Muscle of leg (tissue), 3 donors: ENCODE measurements at regions not wholly inside any gene's neighbourhood (a gene's known extent, or its start where the extent isn't known, plus 50 kb on each side); places are given as distances from the start of the nearest gene placed in this dataset.
A peak's percentile ranks its signal among the peaks of the same experiment; 100 is the strongest.
"Not testable (repeated sequence)": the region's sequence is repeated elsewhere in the genome, so short reads cannot be mapped to it uniquely, and the experiment has no call there.

Source experiments
- DNase-seq: peaks from one replicate; pipeline ENCODE4 v3.0.0; 2013
- H3K27ac ChIP-seq: one replicate; pipeline ENCODE4 v1.5.1; 2013; ENCODE audit warnings: mild to moderate bottlenecking, low read length, control low read depth
- H3K27me3 ChIP-seq: one replicate; pipeline ENCODE4 v1.6.1; 2013; ENCODE audit warnings: low read length; ENCODE audit not compliant: control insufficient read depth, insufficient read depth
- H3K36me3 ChIP-seq: one replicate; pipeline ENCODE4 v1.6.1; 2013; ENCODE audit warnings: low read length; ENCODE audit not compliant: control insufficient read depth, insufficient read depth
- H3K4me1 ChIP-seq: one replicate; pipeline ENCODE4 v1.6.1; 2013; ENCODE audit warnings: low read length; ENCODE audit not compliant: control insufficient read depth, insufficient read depth
- H3K4me3 ChIP-seq: one replicate; pipeline ENCODE4 v1.5.1; 2013; ENCODE audit warnings: low read length, control low read depth
- H3K9me3 ChIP-seq: replicated peaks from 2 replicates; pipeline ENCODE4 v1.6.1; 2013; ENCODE audit warnings: low read depth, low read length; ENCODE audit not compliant: control insufficient read depth
- WGBS: methylation state at CpG from one replicate; pipeline ENCODE4 v1.1.5; 2013; ENCODE audit warnings: missing lambda C conversion rate; ENCODE audit not compliant: insufficient coverage; 5-methylcytosine and 5-hydroxymethylcytosine counted together

- no peaks in the 10 kb centered on the region for H3K4me1 ChIP-seq
- no peaks in the 10 kb centered on the region for H3K36me3 ChIP-seq
- DNase-seq = no peak
- peaks cover 10% of the 10 kb centered on the region for H3K27me3 ChIP-seq
- no peak overlapping the region for H3K27ac ChIP-seq
- H3K9me3 ChIP-seq = no peaks in the 10 kb centered on the region
- H3K4me3 ChIP-seq = no peak overlapping the region
- WGBS = no CpG with 5 or more reads among the region's 3 CpGs
These were observed 130.5 kb upstream of the GPR101 start for GRCh38 chrX:137164329-137164728.

GRCh38 chrX:137151403-137151802 is 117.6 kb upstream of the GPR101 start:
- H3K9me3 ChIP-seq = no peaks in the 10 kb centered on the region
- no peak overlapping the region for H3K4me3 ChIP-seq
- no peaks in the 10 kb centered on the region for H3K4me1 ChIP-seq
- no peak overlapping the region for H3K27ac ChIP-seq
- peaks cover 5% of the 10 kb centered on the region for H3K27me3 ChIP-seq
- no peak for DNase-seq
- H3K36me3 ChIP-seq = no peaks in the 10 kb centered on the region
- 33% methylated on average over 1 of the region's 3 CpGs for WGBS

DNA sequence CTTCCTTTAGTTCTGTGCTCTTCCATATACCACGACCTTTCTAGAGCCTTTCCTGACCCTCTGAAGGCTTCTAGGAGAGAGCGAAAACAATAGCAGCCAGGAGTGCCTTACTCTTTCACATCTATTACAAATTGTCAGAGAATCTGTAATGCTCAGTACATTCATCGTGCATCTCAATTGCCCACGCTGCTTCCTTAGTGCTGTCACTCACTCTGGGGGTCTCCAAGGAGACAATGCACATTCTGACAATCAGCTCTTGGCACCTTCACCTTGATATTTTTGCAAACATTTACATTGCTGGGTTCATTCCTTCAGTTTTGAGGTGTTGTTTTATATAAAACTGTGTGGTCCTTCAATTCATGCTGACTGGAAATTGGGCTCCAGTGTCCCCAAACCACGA is 110.1 kb upstream of the GPR101 start:
- WGBS = 57% methylated on average over 5 of the region's 5 CpGs
- Histone ChIP-seq H3K9me3 (no peaks in the 10 kb centered on the region), H3K27me3 (peaks cover 5% of the 10 kb centered on the region), H3K4me1 (no peaks in the 10 kb centered on the region), H3K36me3 (no peaks in the 10 kb centered on the region), H3K27ac (no peak overlapping the region), H3K4me3 (no peak overlapping the region)
- no peak for DNase-seq

DNA sequence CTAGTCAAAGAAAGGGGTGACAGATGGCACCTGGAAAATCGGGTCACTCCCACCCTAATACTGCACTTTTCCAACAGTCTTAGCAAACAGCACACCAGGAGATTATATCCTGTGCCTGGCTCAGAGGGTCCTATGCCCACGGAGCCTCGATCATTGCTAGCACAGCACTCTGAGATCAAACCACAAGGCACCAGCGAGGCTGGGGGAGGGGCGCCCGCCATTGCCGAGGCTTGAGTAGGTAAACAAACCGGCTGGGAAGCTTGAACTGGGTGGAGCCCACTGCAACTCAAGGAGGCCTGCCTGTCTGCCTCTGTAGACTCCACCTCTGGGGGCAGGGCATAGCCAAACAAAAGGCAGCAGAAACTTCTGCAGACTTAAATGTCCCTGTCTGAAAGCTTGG is 88.9 kb upstream of the GPR101 start:
- not testable (repeated sequence) for H3K27ac ChIP-seq, H3K4me3 ChIP-seq, H3K9me3 ChIP-seq, H3K27me3 ChIP-seq, H3K4me1 ChIP-seq, H3K36me3 ChIP-seq, DNase-seq
- 86% methylated on average over 7 of the region's 8 CpGs for WGBS

DNA sequence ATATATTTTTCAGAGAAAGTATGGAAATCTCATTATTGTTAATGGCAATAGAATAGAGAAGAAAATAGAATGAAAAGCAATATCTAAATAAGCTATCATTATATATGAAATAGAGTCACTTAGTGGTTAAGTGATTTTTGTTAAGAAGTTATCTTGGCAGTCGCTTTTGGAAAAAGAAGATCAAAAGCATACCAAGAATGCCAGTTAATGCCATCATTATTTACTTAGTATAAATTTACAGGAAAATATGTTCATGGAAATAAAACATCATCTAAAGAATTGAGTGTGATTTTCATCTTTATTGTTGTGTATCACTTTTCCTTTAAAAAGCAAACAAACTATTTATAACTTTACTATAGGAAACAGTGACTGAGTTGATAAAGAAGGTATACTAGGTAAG is 85.3 kb upstream of the GPR101 start:
- Histone ChIP-seq H3K36me3 (no peaks in the 10 kb centered on the region), H3K27me3 (no peaks in the 10 kb centered on the region), H3K27ac (no peak overlapping the region), H3K4me3 (no peak overlapping the region), H3K4me1 (no peaks in the 10 kb centered on the region), H3K9me3 (no peaks in the 10 kb centered on the region)
- no CpG with 5 or more reads among the region's 1 CpG for WGBS
- no peak for DNase-seq

- no peak for DNase-seq
- H3K36me3 ChIP-seq = no peaks in the 10 kb centered on the region
- H3K4me3 ChIP-seq = no peak overlapping the region
- H3K4me1 ChIP-seq = no peaks in the 10 kb centered on the region
- H3K9me3 ChIP-seq = no peaks in the 10 kb centered on the region
- no CpG with 5 or more reads among the region's 1 CpG for WGBS
- no peaks in the 10 kb centered on the region for H3K27me3 ChIP-seq
- H3K27ac ChIP-seq = no peak overlapping the region
These were observed 84.7 kb upstream of the GPR101 start for GRCh38 chrX:137118536-137118935.

DNA sequence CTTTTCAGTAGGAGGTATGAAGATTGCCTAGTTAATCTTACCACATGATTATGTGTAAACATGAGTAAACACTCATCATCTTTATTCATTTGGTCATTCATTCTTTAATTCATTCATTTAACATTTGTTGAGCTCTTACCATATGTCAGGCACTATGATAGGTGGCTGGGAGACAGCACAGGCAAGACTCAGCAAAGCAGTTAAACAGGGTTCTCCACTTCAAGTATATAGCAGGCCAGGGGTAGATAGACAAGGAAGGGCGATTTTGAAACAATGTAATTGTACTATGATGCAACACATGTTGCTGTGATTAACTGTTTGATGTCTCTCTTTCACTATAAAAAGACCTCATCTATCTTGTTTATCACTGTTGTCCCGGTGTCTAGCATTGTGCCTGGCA is 84.3 kb upstream of the GPR101 start:
- no peaks in the 10 kb centered on the region for H3K36me3 ChIP-seq
- no peaks in the 10 kb centered on the region for H3K27me3 ChIP-seq
- no peaks in the 10 kb centered on the region for H3K9me3 ChIP-seq
- no peak overlapping the region for H3K27ac ChIP-seq
- H3K4me3 ChIP-seq = no peak overlapping the region
- no peaks in the 10 kb centered on the region for H3K4me1 ChIP-seq
- WGBS = no CpG with 5 or more reads among the region's 2 CpGs
- DNase-seq = no peak

- not testable (repeated sequence) for H3K4me3 ChIP-seq, H3K4me1 ChIP-seq, DNase-seq, H3K9me3 ChIP-seq, H3K27ac ChIP-seq, H3K27me3 ChIP-seq, H3K36me3 ChIP-seq
- WGBS = no CpG with 5 or more reads among the region's 3 CpGs
These were observed 74.1 kb upstream of the GPR101 start for GRCh38 chrX:137107877-137108276.

DNA sequence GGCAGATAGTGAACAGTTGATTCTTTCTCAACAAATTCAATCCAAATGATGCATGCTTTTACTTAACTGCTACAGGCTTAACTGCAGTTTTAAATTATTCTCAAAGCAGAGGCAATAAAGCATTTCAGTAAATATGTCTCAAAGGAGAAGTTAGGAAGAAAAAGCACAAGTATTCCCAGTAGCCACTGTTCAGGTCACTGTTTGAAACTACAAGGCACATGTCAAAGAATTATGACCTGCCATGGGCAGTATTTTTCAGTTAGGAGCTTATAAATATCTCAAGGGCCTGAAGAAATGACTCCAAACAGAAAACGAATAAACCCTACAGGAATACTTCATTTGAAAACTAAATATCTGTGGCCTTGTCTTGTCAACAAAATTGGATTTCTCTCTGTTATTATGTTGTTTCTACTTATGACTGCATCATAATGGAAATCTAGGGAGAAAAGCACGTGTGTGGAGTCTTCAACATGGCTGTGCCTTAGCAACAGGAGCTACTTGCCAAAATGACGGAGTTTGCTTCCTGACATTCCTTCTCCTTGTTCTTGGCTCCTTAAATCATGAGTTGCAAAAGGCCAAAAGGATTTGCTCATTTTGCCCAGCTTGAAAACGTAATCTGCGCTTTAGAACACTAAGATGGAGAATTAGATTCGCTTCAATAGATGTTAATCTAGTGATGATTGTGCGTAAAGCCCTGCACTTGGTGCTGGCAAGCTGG is 67.6 kb upstream of the GPR101 start:
- 53% methylated on average over 5 of the region's 7 CpGs for WGBS
- Histone ChIP-seq H3K4me1 (no peaks in the 10 kb centered on the region), H3K27ac (no peak overlapping the region), H3K4me3 (no peak overlapping the region), H3K36me3 (no peaks in the 10 kb centered on the region), H3K27me3 (peaks cover 7% of the 10 kb centered on the region), H3K9me3 (no peaks in the 10 kb centered on the region)
- peak; percentile 54 for DNase-seq
